Activated naive CD4-positive, alpha-beta T cell treated with anti-CD3 and anti-CD28 coated beads, Interleukin-2, amount 50 U/mL, for 72 hours (primary cell): ENCODE measurements at regions not wholly inside any gene's neighbourhood (a gene's known extent, or its start where the extent isn't known, plus 50 kb on each side); places are given as distances from the start of the nearest gene placed in this dataset.
A peak's percentile ranks its signal among the peaks of the same experiment; 100 is the strongest.
"Not testable (repeated sequence)": the region's sequence is repeated elsewhere in the genome, so short reads cannot be mapped to it uniquely, and the experiment has no call there.

Source experiments
- ATAC-seq, 2 donors: fragments of 150-1000 bp; cut with Tn5 transposase; 2 replicates each; pipeline ENCODE4 v1.10.0; 2021; ENCODE audit warnings: mild to moderate bottlenecking in 2 of 2, moderate library complexity in 2 of 2
- DNase-seq, 2 donors: peaks; one replicate each; pipeline ENCODE4 v3.0.0; 2021 to 2022; ENCODE audit warnings: low spot score in 2 of 2
- H3K27ac Mint-ChIP-seq, 2 donors: one replicate each; pipeline ENCODE4 v1.8.0; 2022; ENCODE audit warnings: mild to moderate bottlenecking in 2 of 2, mixed read lengths in 2 of 2
- H3K36me3 Mint-ChIP-seq, 2 donors: one replicate each; pipeline ENCODE4 v1.8.0; 2022; ENCODE audit warnings: mixed read lengths in 2 of 2
- H3K9me3 Mint-ChIP-seq, 2 donors: one replicate each; pipeline ENCODE4 v1.8.0; 2022; ENCODE audit warnings: mixed read lengths in 2 of 2

- H3K27ac Mint-ChIP-seq: peak overlapping the region in 1 of 2 donors; percentile 44
- DNase-seq: not testable (repeated sequence)
Observed at GRCh38 chr16:29185872-29186271, 201.0 kb downstream of the LAT start.

GRCh38 chr16:29184738-29185438 lies 200.0 kb downstream of the LAT start:
- DNase-seq: peak in 1 of 2 donors; percentile 30
- H3K27ac Mint-ChIP-seq, H3K36me3 Mint-ChIP-seq, ATAC-seq, H3K9me3 Mint-ChIP-seq: not testable (repeated sequence)

More at GRCh38 chr16:29185872-29186271, 201.0 kb downstream of the LAT start:
- not testable (repeated sequence) for H3K9me3 Mint-ChIP-seq, ATAC-seq, H3K36me3 Mint-ChIP-seq

- H3K36me3 Mint-ChIP-seq, H3K9me3 Mint-ChIP-seq, ATAC-seq, H3K27ac Mint-ChIP-seq: not testable (repeated sequence)
- peak in 1 of 2 donors; percentile 40 for DNase-seq
Observed at GRCh38 chr16:29182940-29183868, 198.4 kb downstream of the LAT start.

- no peaks in the 10 kb centered on the region for H3K36me3 Mint-ChIP-seq
- no peak for DNase-seq
- no peaks in the 10 kb centered on the region for H3K9me3 Mint-ChIP-seq
- H3K27ac Mint-ChIP-seq: no peak overlapping the region
- no peak for ATAC-seq
Observed at GRCh38 chr16:29182501-29182900, 197.6 kb downstream of the LAT start.

- not testable (repeated sequence) for H3K9me3 Mint-ChIP-seq, H3K27ac Mint-ChIP-seq, DNase-seq, H3K36me3 Mint-ChIP-seq
- ATAC-seq: peak in 1 of 2 donors; percentile 31
Observed at GRCh38 chr16:29181921-29182411, 197.1 kb downstream of the LAT start.

- not testable (repeated sequence) for DNase-seq, H3K27ac Mint-ChIP-seq, H3K9me3 Mint-ChIP-seq, H3K36me3 Mint-ChIP-seq, ATAC-seq
Observed at GRCh38 chr16:29181254-29181780, 196.5 kb downstream of the LAT start.

- not testable (repeated sequence) for H3K36me3 Mint-ChIP-seq, ATAC-seq, H3K27ac Mint-ChIP-seq, H3K9me3 Mint-ChIP-seq, DNase-seq
Observed at GRCh38 chr16:29180206-29180600, 195.4 kb downstream of the LAT start.

- not testable (repeated sequence) for H3K36me3 Mint-ChIP-seq, H3K9me3 Mint-ChIP-seq, ATAC-seq, DNase-seq, H3K27ac Mint-ChIP-seq
Observed at GRCh38 chr16:29179401-29180205, 194.8 kb downstream of the LAT start.

- ATAC-seq: not testable (repeated sequence)
Observed at GRCh38 chr16:29177888-29178726, 193.3 kb downstream of the LAT start.

GRCh38 chr16:29177203-29177887 lies 192.5 kb downstream of the LAT start:
- not testable (repeated sequence) for DNase-seq, H3K27ac Mint-ChIP-seq, H3K9me3 Mint-ChIP-seq, ATAC-seq, H3K36me3 Mint-ChIP-seq

More at GRCh38 chr16:29177888-29178726, 193.3 kb downstream of the LAT start:
- not testable (repeated sequence) for H3K27ac Mint-ChIP-seq, H3K9me3 Mint-ChIP-seq, DNase-seq, H3K36me3 Mint-ChIP-seq

- H3K27ac Mint-ChIP-seq, DNase-seq, H3K9me3 Mint-ChIP-seq, ATAC-seq, H3K36me3 Mint-ChIP-seq: not testable (repeated sequence)
Observed at GRCh38 chr16:29176822-29177202, 192.0 kb downstream of the LAT start.

- not testable (repeated sequence) for H3K27ac Mint-ChIP-seq, DNase-seq, H3K9me3 Mint-ChIP-seq, ATAC-seq
- peaks cover 7 to 11% of the 10 kb centered on the region in 2 donors for H3K36me3 Mint-ChIP-seq
Observed at GRCh38 chr16:29176154-29176470, 191.3 kb downstream of the LAT start.

- not testable (repeated sequence) for H3K9me3 Mint-ChIP-seq, H3K27ac Mint-ChIP-seq, DNase-seq, ATAC-seq
- H3K36me3 Mint-ChIP-seq: peaks cover 7 to 15% of the 10 kb centered on the region in 2 donors
Observed at GRCh38 chr16:29175411-29176153, 190.7 kb downstream of the LAT start.
